GM23248 (cell line): ENCODE measurements at regions not wholly inside any gene's neighbourhood (a gene's known extent, or its start where the extent isn't known, plus 50 kb on each side); places are given as distances from the start of the nearest gene placed in this dataset.
"Not testable (repeated sequence)": the region's sequence is repeated elsewhere in the genome, so short reads cannot be mapped to it uniquely, and the experiment has no call there.

Experiments
- EZH2 ChIP-seq: fragments of 200-600 bp; sonication (generic); IDR thresholded peaks from 2 replicates; pipeline ENCODE4 v1.6.1; 2018; ENCODE audit warnings: antibody characterized with exemption, mild to moderate bottlenecking; ENCODE audit not compliant: insufficient read depth, poor library complexity, severe bottlenecking
- EZH2phosphoT487 ChIP-seq: fragments of 200-600 bp; sonication (generic); IDR thresholded peaks from 2 replicates; pipeline ENCODE4 v1.6.1; 2018; ENCODE audit warnings: antibody characterized with exemption, moderate library complexity, mild to moderate bottlenecking, low read depth; ENCODE audit not compliant: insufficient read depth

- not testable (repeated sequence) for TF ChIP-seq EZH2, EZH2phosphoT487
Measured at GRCh38 chr5:25969042-25969441, 1069.3 kb downstream of the CDH9 start.
